ENCODE measurements at regions not wholly inside any gene's neighbourhood (a gene's known extent, or its start where the extent isn't known, plus 50 kb on each side); places are given as distances from the start of the nearest gene placed in this dataset.
"Not testable (repeated sequence)": the region's sequence is repeated elsewhere in the genome, so short reads cannot be mapped to it uniquely, and the experiment has no call there.

DNA sequence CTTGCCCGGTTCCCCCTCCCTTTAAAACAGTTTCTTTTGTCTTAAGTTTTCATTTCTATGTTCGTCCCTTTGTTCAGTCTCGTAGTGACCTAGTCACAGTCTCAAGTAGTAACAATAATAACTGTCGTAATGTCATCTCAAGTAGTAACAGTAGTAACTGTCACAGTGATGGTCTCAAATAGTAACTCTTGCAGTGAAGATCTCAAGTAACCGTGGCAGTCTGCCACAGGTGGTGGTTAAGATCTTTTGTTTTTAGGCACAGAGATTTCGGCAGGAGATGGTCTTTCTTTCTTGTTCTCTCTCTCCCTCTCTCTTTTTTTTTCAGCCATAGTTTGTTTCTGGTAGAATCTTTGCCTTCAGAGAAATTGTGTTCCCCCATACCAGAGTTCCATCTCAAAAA, 656.0 kb upstream of the SGO1 start:
- ChIA-PET POLR2A (no interaction called here), CTCF (interaction anchor here (0.6 kb wide), 1 partner anchor 20 kb away, joined by 3 read pairs; no protein-coding TSS in a partner anchor)
- DNase-seq (no peak), ATAC-seq (no peak)
- Mint-ChIP-seq H3K9me3 (ENCODE audit: low read depth) (peaks cover 23% of the 10 kb centered on the region), H3K4me3 (no peak overlapping the region), H3K36me3 (ENCODE audit: low read depth) (no peaks in the 10 kb centered on the region), H3K27ac (no peak overlapping the region), H3K4me1 (no peaks in the 10 kb centered on the region), H3K27me3 (no peaks in the 10 kb centered on the region)
- intact Hi-C loops (cut with DNase I, micrococcal nuclease), result no loop called here

DNA sequence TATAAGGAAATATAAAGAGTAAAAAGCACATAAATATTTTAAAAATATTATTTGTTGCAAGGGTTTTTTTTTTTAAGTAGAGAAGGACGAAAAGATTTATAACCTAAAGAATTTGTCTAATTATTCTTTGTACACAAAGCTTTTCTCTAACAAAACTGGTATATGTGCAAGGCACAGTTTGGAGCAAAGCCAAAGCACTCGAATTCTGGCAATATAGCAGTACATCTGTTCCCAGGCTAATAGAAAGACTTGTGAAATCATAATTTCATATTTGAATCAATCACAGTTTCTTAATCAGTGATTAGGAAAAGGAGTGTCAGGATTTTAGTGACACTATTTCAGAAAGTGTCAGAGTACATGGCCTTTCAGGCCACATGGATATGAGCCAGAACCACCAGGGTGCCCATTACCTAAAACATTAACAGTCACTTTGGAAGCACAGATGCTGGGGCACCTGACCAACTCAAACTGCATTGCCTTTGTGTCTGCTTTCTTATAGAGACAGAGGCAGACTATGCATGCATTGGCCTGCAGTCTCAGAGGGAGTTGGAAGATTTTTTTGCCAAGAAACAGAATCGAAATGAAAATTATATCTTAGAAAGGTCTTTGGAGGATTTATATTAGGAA, 651.8 kb upstream of the SGO1 start:
- Mint-ChIP-seq H3K4me1 (no peaks in the 10 kb centered on the region), H3K27me3 (no peaks in the 10 kb centered on the region), H3K9me3 (ENCODE audit: low read depth) (peaks cover 19% of the 10 kb centered on the region), H3K36me3 (ENCODE audit: low read depth) (no peaks in the 10 kb centered on the region), H3K4me3 (no peak overlapping the region), H3K27ac (no peak overlapping the region)
- intact Hi-C loops (cut with DNase I, micrococcal nuclease), result no loop called here
- ChIA-PET POLR2A (no interaction called here), CTCF (no interaction called here)
- ATAC-seq (no peak), DNase-seq (no peak)

DNA sequence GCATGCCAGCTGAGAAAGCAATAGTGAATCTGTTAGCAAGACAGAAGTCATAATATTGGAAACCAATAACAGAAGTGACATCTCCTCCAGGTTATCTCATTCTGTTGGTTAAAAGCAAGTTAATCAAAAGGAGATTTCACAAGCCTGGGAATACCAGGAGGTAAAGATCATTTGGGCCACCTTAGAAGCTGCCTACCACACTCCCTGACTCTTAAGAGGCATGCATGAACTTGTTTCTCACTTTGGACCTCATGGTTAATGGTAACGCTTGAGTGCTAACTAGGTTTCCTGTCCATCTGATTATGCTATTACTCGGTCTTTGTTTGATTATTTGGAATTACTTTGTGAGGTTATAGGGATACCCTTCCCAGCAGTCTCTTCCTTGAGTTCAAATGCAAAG, 650.8 kb upstream of the SGO1 start:
- Mint-ChIP-seq H3K4me3 (no peak overlapping the region), H3K27me3 (no peaks in the 10 kb centered on the region), H3K27ac (no peak overlapping the region), H3K4me1 (no peaks in the 10 kb centered on the region), H3K9me3 (ENCODE audit: low read depth) (peaks cover 19% of the 10 kb centered on the region), H3K36me3 (ENCODE audit: low read depth) (no peaks in the 10 kb centered on the region)
- ChIA-PET CTCF (no interaction called here), POLR2A (no interaction called here)
- no peak for ATAC-seq
- no peak for DNase-seq
- intact Hi-C loops (cut with DNase I, micrococcal nuclease), result no loop called here

DNA sequence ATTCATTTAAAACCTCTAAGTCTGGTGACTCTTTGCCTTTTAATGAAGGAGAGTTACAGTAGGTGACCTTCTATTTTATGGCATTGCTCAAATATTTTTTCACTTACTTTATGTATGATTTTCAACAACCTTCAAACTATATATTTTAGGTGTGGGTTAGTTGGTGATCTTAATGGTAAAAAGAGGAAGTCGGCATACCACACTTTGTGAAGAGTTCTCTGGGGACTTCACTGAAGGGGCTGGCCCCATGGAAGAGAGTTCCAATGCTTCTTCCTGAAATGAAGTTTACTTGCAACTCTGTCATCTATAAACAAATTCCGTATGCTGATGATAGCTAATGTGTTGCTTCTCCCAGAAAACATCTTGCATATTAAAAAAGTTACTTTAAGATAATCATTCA, 647.0 kb upstream of the SGO1 start:
- H3K27me3 Mint-ChIP-seq, result no peaks in the 10 kb centered on the region
- ATAC-seq (no peak), DNase-seq (no peak)
- H3K9me3 Mint-ChIP-seq (ENCODE audit: low read depth), result peaks cover 12% of the 10 kb centered on the region
- no peak overlapping the region for H3K27ac Mint-ChIP-seq
- peaks cover 2% of the 10 kb centered on the region for H3K36me3 Mint-ChIP-seq (ENCODE audit: low read depth)
- ChIA-PET CTCF (no interaction called here), POLR2A (no interaction called here)
- intact Hi-C loops (cut with DNase I, micrococcal nuclease), result no loop called here
- H3K4me3 Mint-ChIP-seq, result no peak overlapping the region
- no peaks in the 10 kb centered on the region for H3K4me1 Mint-ChIP-seq

DNA sequence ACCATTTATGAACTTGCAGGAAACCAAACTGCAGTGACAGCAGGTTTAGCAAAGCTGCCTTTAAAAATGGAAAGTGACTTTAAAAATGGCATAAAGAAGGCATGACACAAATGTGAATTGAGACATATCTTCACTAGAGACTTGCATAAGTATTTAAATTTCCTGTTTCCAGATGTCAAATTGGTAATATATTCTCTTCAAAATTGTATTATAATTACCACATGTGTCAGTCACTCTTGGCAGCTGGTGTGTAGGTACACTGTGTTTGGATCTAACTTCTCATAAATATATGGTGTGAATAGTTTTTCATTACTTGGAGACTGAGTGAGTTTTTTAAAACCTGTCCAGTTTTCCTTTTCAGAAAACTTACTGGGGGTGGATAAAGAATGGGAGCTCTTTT, 636.2 kb upstream of the SGO1 start:
- H3K36me3 Mint-ChIP-seq (ENCODE audit: low read depth), result no peaks in the 10 kb centered on the region
- H3K4me1 Mint-ChIP-seq, result no peaks in the 10 kb centered on the region
- no peaks in the 10 kb centered on the region for H3K27me3 Mint-ChIP-seq
- DNase-seq (no peak), ATAC-seq (no peak)
- CTCF ChIA-PET, result interaction anchor here (0.7 kb wide), 1 partner anchor 19 kb away, joined by 3 read pairs; no protein-coding TSS in a partner anchor
- H3K9me3 Mint-ChIP-seq (ENCODE audit: low read depth), result peaks cover 29% of the 10 kb centered on the region
- no peak overlapping the region for H3K27ac Mint-ChIP-seq
- POLR2A ChIA-PET, result no interaction called here
- intact Hi-C loops (cut with DNase I, micrococcal nuclease), result no loop called here
- H3K4me3 Mint-ChIP-seq, result no peak overlapping the region

DNA sequence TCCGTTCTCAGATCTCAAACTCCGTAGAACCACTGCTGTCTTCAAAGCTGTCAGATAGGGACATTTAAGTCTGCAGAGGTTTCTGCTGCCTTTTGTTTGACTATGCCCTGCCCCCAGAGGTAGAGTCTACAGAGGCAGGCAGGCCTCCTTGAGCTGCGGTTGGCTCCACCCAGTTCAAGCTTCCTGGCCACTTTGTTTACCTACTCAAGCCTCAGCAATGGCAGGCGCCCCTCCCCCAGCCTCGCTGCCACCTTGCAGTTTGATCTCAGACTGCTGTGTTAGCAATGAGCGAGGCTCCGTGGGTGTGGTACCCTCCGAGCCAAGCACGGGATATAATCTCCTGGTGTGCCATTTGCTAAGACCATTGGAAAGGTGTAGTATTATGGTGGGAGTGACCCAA, 634.9 kb upstream of the SGO1 start:
- POLR2A ChIA-PET; H3K27ac Mint-ChIP-seq; CTCF ChIA-PET; ATAC-seq; H3K4me3 Mint-ChIP-seq; DNase-seq; H3K36me3 Mint-ChIP-seq (ENCODE audit: low read depth); H3K4me1 Mint-ChIP-seq; H3K27me3 Mint-ChIP-seq; intact Hi-C loops (cut with DNase I, micrococcal nuclease): not testable (repeated sequence)
- peaks cover 28% of the 10 kb centered on the region for H3K9me3 Mint-ChIP-seq (ENCODE audit: low read depth)

DNA sequence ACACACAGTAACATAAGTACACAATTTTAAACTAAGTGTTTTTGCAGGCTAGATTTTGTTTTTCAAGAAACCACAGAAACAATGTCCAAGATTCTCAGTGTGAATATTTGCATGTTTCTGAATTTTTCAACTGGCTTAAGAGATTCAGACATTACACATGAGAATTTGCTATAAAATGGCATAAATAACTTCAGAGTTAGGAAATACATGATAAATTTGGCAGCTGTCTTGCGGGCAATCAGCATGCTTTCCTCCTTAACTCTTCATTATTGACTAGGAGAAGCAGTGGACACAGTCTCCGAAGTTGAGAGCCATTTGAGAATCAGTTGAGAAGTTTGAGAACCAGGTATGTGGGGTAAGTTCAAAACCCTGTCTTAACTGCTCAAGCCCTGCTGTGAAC, 625.6 kb upstream of the SGO1 start:
- intact Hi-C loops (cut with DNase I, micrococcal nuclease), result no loop called here
- no peaks in the 10 kb centered on the region for H3K4me1 Mint-ChIP-seq
- no peak for DNase-seq
- H3K9me3 Mint-ChIP-seq (ENCODE audit: low read depth), result peaks cover 25% of the 10 kb centered on the region
- ChIA-PET CTCF (no interaction called here), POLR2A (no interaction called here)
- ATAC-seq, result no peak
- H3K27me3 Mint-ChIP-seq, result no peaks in the 10 kb centered on the region
- H3K4me3 Mint-ChIP-seq, result no peak overlapping the region
- no peaks in the 10 kb centered on the region for H3K36me3 Mint-ChIP-seq (ENCODE audit: low read depth)
- no peak overlapping the region for H3K27ac Mint-ChIP-seq

DNA sequence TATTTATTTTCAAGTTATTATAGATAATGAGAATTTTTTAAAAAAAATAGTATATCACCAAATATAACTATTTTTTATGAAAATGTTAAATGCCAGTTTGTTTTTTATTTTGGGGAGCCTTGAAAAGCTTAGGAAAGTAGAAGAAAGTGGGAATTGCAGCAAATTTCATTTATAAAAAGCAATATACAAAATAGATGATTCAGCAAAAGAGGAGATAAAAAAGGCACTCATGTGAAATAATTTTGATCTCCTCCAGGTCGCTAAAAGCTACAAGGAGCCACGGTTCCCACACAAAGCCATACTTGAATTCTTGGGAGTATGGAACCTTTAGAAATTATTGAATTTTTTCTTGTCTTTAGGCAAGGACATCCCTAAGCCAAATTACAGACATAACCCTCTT, 625.0 kb upstream of the SGO1 start:
- Mint-ChIP-seq H3K4me3 (no peak overlapping the region), H3K27me3 (no peaks in the 10 kb centered on the region), H3K9me3 (ENCODE audit: low read depth) (peaks cover 27% of the 10 kb centered on the region), H3K36me3 (ENCODE audit: low read depth) (no peaks in the 10 kb centered on the region), H3K4me1 (no peaks in the 10 kb centered on the region), H3K27ac (no peak overlapping the region)
- POLR2A ChIA-PET, result no interaction called here
- ATAC-seq (no peak), DNase-seq (no peak)
- intact Hi-C loops (cut with DNase I, micrococcal nuclease), result no loop called here
- CTCF ChIA-PET, result no interaction called here

DNA sequence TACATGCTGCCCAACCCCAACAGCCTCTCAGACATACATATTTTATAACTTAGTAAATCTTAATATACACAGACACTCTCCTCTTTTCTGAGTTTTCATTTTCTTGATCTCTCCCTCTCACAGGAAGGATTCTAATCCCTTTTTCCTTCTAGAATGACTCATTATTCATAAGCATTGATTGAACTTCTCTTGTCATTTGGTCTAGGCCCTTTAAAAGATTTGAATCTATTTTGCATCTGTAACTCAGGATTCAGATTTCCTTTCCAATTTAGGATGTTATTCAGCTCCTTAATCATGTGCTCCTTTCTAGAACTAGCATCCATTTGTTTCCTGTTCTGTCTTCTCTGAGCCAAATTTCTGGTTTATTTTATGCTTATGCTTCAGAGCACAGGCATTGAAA, 624.5 kb upstream of the SGO1 start:
- DNase-seq (no peak), ATAC-seq (no peak)
- ChIA-PET POLR2A (no interaction called here), CTCF (no interaction called here)
- intact Hi-C loops (cut with DNase I, micrococcal nuclease), result no loop called here
- Mint-ChIP-seq H3K36me3 (ENCODE audit: low read depth) (no peaks in the 10 kb centered on the region), H3K4me1 (no peaks in the 10 kb centered on the region), H3K27ac (no peak overlapping the region), H3K4me3 (no peak overlapping the region), H3K27me3 (no peaks in the 10 kb centered on the region), H3K9me3 (ENCODE audit: low read depth) (peaks cover 29% of the 10 kb centered on the region)

DNA sequence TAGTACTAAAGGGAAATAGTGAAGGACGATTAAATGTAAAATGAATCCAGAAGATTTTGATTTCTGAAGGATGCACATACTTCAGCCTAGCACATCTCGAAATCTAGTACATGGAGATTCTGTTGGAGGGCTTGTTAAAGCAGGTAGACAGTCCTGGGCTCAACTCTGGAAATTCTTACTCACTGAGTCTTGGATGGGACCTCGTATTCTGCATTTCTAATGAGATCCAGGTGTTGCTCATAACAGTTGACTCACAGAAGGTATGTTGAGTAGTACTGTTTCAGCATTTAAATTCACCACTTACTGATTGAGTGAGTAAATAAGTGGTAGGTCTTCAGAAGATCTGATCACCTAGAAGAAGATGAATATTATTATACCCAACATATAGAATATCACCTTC, 623.4 kb upstream of the SGO1 start:
- Mint-ChIP-seq H3K27me3 (no peaks in the 10 kb centered on the region), H3K36me3 (ENCODE audit: low read depth) (no peaks in the 10 kb centered on the region), H3K4me1 (no peaks in the 10 kb centered on the region), H3K9me3 (ENCODE audit: low read depth) (peaks cover 24% of the 10 kb centered on the region), H3K27ac (no peak overlapping the region), H3K4me3 (no peak overlapping the region)
- intact Hi-C loops (cut with DNase I, micrococcal nuclease), result no loop called here
- ChIA-PET CTCF (no interaction called here), POLR2A (no interaction called here)
- ATAC-seq, result no peak
- DNase-seq, result no peak

DNA sequence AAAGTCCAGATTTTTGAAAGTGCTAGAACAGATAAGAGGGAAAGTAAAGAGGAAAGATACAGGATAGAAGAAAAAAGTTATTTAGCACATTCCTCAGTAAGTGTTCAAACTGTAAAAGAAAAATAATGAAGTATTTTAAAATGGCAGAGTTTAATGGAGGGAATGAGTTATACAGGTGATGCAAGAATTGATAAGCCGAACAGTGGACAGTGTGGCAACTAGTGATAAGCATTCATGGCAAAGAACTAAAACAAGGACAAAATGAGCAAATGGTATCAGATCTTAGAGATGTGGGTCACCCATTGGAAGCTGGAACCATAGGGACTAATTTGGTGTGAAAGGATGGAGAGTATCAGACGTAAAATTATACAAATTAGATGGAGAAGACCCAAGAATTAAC, 622.9 kb upstream of the SGO1 start:
- Mint-ChIP-seq H3K4me3 (no peak overlapping the region), H3K9me3 (ENCODE audit: low read depth) (peaks cover 26% of the 10 kb centered on the region), H3K36me3 (ENCODE audit: low read depth) (no peaks in the 10 kb centered on the region), H3K27ac (no peak overlapping the region), H3K27me3 (no peaks in the 10 kb centered on the region), H3K4me1 (no peaks in the 10 kb centered on the region)
- intact Hi-C loops (cut with DNase I, micrococcal nuclease), result no loop called here
- DNase-seq (no peak), ATAC-seq (no peak)
- POLR2A ChIA-PET, result no interaction called here
- CTCF ChIA-PET, result no interaction called here

DNA sequence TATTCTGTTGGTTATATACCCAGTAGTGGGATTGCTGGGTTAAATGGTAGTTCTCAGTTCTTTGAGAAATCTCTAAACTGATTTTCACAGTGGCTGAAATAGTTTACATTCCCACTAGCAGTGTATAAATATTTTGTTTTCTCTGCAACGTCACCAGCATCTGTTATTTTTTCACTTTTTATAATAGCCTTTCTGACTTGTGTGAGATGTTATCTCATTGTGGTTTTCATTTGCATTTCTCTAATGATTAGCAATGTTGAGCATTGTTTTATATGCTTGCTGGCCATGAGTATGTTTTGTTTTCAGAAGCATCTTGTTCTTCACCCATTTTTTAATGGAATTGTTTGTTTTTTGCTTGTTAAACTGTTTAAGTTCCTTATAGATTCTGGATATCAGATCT, 612.7 kb upstream of the SGO1 start:
- ChIA-PET POLR2A (no interaction called here), CTCF (no interaction called here)
- H3K4me1 Mint-ChIP-seq, result no peaks in the 10 kb centered on the region
- H3K27ac Mint-ChIP-seq, result no peak overlapping the region
- peaks cover 14% of the 10 kb centered on the region for H3K9me3 Mint-ChIP-seq (ENCODE audit: low read depth)
- DNase-seq (no peak), ATAC-seq (no peak)
- no peaks in the 10 kb centered on the region for H3K36me3 Mint-ChIP-seq (ENCODE audit: low read depth)
- no peak overlapping the region for H3K4me3 Mint-ChIP-seq
- intact Hi-C loops (cut with DNase I, micrococcal nuclease), result no loop called here
- no peaks in the 10 kb centered on the region for H3K27me3 Mint-ChIP-seq

DNA sequence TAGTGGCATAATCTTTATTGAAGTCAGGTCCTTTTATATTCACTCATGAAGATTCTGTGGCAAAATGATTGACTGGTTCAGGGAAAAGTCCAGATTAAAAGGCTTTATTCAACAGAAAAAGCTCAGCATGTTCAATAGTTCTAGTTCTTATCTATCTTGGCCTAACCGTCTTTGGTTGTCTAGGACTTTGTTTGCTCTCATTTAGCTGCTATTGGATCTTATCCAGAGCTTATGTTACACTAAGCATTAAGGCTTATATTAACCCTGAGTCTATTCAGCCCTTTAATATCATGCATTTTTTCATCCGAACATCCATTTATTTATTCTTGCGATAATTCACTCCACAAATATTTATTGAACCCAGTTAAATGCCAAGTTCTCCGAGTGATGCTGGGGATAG, 601.0 kb upstream of the SGO1 start:
- Mint-ChIP-seq H3K27me3 (no peaks in the 10 kb centered on the region), H3K9me3 (ENCODE audit: low read depth) (peaks cover 38% of the 10 kb centered on the region), H3K4me3 (no peak overlapping the region), H3K4me1 (no peaks in the 10 kb centered on the region), H3K36me3 (ENCODE audit: low read depth) (no peaks in the 10 kb centered on the region), H3K27ac (no peak overlapping the region)
- no peak for ATAC-seq
- CTCF ChIA-PET, result no interaction called here
- intact Hi-C loops (cut with DNase I, micrococcal nuclease), result no loop called here
- POLR2A ChIA-PET, result no interaction called here
- no peak for DNase-seq
